ENCODE measurements at regions not wholly inside any gene's neighbourhood (a gene's known extent, or its start where the extent isn't known, plus 50 kb on each side); places are given as distances from the start of the nearest gene placed in this dataset.

DNA sequence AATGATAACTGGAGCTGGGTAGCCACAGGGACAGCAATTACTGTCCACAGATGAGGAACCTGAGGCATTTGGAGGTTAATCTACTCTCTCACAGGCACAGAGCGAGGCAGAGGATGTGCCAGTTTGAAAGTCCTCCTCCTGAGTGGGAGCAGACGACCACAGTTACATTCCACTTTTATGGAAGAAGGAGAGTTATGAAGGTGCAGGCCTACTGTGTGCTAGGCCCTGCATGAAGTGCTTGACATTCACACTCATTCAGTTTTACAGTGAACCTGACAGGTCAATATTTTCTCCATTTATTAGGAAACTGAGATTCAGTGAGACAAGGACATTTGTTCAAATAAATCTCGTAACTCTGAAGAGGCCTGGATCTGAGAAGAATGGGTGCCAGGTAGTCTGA is 142.0 kb downstream of the TDRD15 start:
- no peak overlapping the region for H3K4me3 ChIP-seq
- no peaks in the 10 kb centered on the region for H3K4me1 ChIP-seq (replicated peaks)
- H3K27me3 ChIP-seq (replicated peaks; ENCODE audit: insufficient read depth) = no peaks in the 10 kb centered on the region
- TF ChIP-seq POLR2AphosphoS5 (IDR thresholded peaks at IDR 0.05) (no peak), POLR2A (IDR thresholded peaks at IDR 0.05) (no peak)
- no peak overlapping the region for H3K27ac ChIP-seq
- H3K9me3 ChIP-seq = no peaks in the 10 kb centered on the region
- H3K36me3 ChIP-seq = no peaks in the 10 kb centered on the region
- WGBS = 95% methylated on average over 3 of the region's 3 CpGs
- intact Hi-C loops (cut with DNase I) = no loop called here
- no peak for DNase-seq (ENCODE audit: low spot score)

DNA sequence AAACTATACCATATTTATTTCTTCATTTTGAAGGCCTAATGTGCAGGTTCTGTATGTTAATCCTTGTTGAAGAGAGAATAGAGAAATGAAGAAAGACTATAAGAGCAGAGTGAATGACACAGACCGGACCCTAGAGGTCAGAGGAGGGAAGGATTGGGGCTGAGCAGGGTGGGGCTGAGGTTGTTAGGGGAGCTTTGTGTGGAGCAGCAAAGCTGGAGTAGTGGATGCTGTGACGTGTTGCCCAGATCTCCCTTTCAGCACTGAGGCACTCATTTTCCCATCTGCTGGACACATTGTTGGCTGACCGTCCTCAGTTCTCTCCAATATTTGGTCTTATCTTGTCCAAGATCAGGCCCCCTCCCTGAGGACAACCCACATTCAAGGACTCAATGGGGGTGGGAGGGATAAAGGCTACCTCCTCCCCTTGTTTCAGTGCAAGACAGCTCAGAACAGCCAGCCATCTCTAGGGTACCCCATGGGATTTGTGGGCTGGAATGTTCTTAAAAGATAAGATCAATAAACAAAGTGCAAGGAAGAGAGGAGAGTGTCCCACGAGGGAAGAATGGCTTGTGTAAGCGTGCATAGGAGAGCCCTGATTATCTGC is 143.6 kb downstream of the TDRD15 start:
- intact Hi-C loops (cut with DNase I) = no loop called here
- H3K27me3 ChIP-seq (replicated peaks; ENCODE audit: insufficient read depth) = no peaks in the 10 kb centered on the region
- H3K36me3 ChIP-seq = no peaks in the 10 kb centered on the region
- TF ChIP-seq POLR2AphosphoS5 (IDR thresholded peaks at IDR 0.05) (no peak), POLR2A (IDR thresholded peaks at IDR 0.05) (no peak)
- TF ChIP-seq, protein P1, sequence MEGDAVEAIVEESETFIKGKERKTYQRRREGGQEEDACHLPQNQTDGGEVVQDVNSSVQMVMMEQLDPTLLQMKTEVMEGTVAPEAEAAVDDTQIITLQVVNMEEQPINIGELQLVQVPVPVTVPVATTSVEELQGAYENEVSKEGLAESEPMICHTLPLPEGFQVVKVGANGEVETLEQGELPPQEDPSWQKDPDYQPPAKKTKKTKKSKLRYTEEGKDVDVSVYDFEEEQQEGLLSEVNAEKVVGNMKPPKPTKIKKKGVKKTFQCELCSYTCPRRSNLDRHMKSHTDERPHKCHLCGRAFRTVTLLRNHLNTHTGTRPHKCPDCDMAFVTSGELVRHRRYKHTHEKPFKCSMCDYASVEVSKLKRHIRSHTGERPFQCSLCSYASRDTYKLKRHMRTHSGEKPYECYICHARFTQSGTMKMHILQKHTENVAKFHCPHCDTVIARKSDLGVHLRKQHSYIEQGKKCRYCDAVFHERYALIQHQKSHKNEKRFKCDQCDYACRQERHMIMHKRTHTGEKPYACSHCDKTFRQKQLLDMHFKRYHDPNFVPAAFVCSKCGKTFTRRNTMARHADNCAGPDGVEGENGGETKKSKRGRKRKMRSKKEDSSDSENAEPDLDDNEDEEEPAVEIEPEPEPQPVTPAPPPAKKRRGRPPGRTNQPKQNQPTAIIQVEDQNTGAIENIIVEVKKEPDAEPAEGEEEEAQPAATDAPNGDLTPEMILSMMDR (IDR thresholded peaks at IDR 0.05) = no peak
- no peaks in the 10 kb centered on the region for H3K4me1 ChIP-seq (replicated peaks)
- WGBS = 52% methylated on average over 5 of the region's 5 CpGs
- no peak overlapping the region for H3K27ac ChIP-seq
- no peak for DNase-seq (ENCODE audit: low spot score)
- no peaks in the 10 kb centered on the region for H3K9me3 ChIP-seq
- H3K4me3 ChIP-seq = no peak overlapping the region

DNA sequence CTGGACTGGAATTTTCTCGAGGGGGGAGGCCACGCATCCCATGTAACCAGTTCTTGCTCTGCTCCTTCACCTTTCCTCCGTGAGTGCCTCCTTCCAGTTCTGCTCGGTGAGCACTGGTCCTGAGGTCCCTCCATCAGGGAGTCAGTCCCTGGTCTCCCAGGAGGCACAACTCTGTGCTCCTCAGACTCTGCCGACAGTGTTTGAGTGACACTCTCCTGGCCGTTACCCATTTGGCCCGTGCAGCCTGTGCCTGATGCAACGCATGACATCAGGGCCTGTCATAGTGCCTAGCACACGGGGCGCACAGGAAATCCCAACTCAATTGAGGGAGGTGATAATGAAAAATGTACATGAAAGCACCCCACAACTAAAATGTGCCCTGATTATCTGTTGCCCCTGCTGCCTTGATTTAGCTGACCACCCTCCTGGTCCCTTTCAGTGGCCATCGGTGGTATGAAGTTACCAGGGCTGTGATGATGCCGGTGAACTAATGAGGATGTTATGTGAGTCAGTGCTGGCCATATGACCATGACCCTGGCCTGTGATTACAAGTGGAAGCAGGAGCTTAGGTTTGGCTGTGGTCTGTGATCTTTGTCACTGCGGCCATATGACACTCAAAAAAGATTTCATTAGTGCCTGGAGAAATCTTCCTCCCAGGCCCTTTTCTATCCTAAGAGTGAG is 144.6 kb downstream of the TDRD15 start:
- WGBS = 88% methylated on average over 13 of the region's 13 CpGs
- no peaks in the 10 kb centered on the region for H3K27me3 ChIP-seq (replicated peaks; ENCODE audit: insufficient read depth)
- TF ChIP-seq POLR2AphosphoS5 (IDR thresholded peaks at IDR 0.05) (no peak), POLR2A (IDR thresholded peaks at IDR 0.05) (no peak)
- no peaks in the 10 kb centered on the region for H3K4me1 ChIP-seq (replicated peaks)
- H3K4me3 ChIP-seq = no peak overlapping the region
- H3K36me3 ChIP-seq = no peaks in the 10 kb centered on the region
- intact Hi-C loops (cut with DNase I) = no loop called here
- H3K27ac ChIP-seq = no peak overlapping the region
- H3K9me3 ChIP-seq = no peaks in the 10 kb centered on the region
- no peak for DNase-seq (ENCODE audit: low spot score)

DNA sequence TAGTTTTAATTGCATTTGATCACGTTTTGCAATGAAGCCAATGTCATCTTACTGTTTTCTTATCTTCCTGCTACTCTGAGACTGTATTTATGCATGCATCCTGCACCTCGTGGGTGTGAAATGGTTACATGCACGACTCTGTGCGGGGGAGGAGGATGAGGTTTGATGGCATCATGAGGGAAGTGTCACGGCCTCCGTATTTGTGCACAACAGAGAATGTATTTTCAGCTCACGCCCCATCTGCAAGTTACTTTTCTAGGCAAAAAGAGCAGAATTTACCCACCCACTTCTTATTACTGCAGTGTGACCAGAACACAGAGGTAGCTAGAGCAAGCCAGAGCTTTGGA is 145.1 kb downstream of the TDRD15 start:
- H3K27ac ChIP-seq = no peak overlapping the region

DNA sequence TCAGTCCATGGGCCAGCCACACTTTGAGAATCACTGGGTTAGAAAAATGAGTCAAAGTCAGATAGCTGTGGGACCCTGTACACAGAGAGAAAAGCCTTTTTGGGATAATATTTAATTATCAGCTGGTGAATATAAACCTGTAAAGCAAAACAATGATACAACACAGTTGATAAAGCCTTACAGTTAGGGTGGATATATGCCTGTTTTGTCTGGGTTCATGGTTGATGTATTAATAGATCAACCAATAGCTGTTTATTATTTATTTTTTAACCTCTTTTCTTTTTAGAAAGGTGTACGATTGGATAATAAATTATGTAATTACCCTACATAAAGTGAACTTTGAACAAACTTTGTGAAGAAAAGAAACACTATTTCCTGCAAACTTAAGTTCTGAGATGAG is 145.6 kb downstream of the TDRD15 start:
- 44% methylated on average over 1 of the region's 1 CpG for WGBS
- no peaks in the 10 kb centered on the region for H3K4me1 ChIP-seq (replicated peaks)
- no peaks in the 10 kb centered on the region for H3K27me3 ChIP-seq (replicated peaks; ENCODE audit: insufficient read depth)
- intact Hi-C loops (cut with DNase I) = no loop called here
- DNase-seq (ENCODE audit: low spot score) = no peak
- H3K9me3 ChIP-seq = no peaks in the 10 kb centered on the region
- no peaks in the 10 kb centered on the region for H3K36me3 ChIP-seq
- TF ChIP-seq POLR2A (IDR thresholded peaks at IDR 0.05) = no peak
- TF ChIP-seq POLR2AphosphoS5 (IDR thresholded peaks at IDR 0.05) = no peak
- TF ChIP-seq, protein P1 (IDR thresholded peaks at IDR 0.05) = no peak
- no peak overlapping the region for H3K27ac ChIP-seq
- no peak overlapping the region for H3K4me3 ChIP-seq

More for the DNA sequence above, 145.1 kb downstream of the TDRD15 start:
- Histone ChIP-seq H3K4me3 (no peak overlapping the region), H3K4me1 (replicated peaks) (no peaks in the 10 kb centered on the region), H3K9me3 (no peaks in the 10 kb centered on the region), H3K27me3 (replicated peaks; ENCODE audit: insufficient read depth) (no peaks in the 10 kb centered on the region), H3K36me3 (no peaks in the 10 kb centered on the region)
- DNase-seq (ENCODE audit: low spot score) = no peak
- 93% methylated on average over 7 of the region's 7 CpGs for WGBS
- intact Hi-C loops (cut with DNase I) = no loop called here
- TF ChIP-seq, protein P1 (IDR thresholded peaks at IDR 0.05) = no peak
- TF ChIP-seq POLR2A (IDR thresholded peaks at IDR 0.05) (no peak), POLR2AphosphoS5 (IDR thresholded peaks at IDR 0.05) (no peak)

DNA sequence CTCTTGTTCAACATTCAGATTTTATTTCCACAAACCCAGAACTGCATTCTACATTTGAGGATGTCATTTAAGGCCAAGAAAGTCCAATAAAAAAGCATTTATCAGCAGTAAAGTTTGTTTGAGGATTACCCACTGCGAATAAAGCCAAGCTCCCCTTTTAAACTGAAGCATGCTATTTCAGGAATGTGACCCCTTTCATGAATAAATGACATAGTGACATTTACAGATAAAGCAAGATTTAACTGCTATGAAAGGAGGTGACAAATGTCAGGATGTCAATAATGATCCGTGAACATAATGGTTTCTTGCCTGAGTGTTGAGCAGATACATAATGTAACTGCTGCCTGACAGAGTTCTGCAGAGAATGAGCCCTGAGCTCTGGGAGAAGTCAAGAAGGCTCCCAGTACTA is 146.3 kb downstream of the TDRD15 start:
- Histone ChIP-seq H3K9me3 (no peaks in the 10 kb centered on the region), H3K4me1 (replicated peaks) (no peaks in the 10 kb centered on the region), H3K27me3 (replicated peaks; ENCODE audit: insufficient read depth) (no peaks in the 10 kb centered on the region), H3K27ac (no peak overlapping the region), H3K36me3 (no peaks in the 10 kb centered on the region), H3K4me3 (no peak overlapping the region)
- 19% methylated on average over 2 of the region's 2 CpGs for WGBS
- TF ChIP-seq, protein P1 (IDR thresholded peaks at IDR 0.05) = no peak
- TF ChIP-seq POLR2AphosphoS5 (IDR thresholded peaks at IDR 0.05) = no peak
- TF ChIP-seq POLR2A (IDR thresholded peaks at IDR 0.05) = no peak
- intact Hi-C loops (cut with DNase I) = no loop called here
- no peak for DNase-seq (ENCODE audit: low spot score)
